ENCODE measurements at regions not wholly inside any gene's neighbourhood (a gene's known extent, or its start where the extent isn't known, plus 50 kb on each side); places are given as distances from the start of the nearest gene placed in this dataset.

GRCh38 chr5:67490543-67491321, 294.1 kb upstream of the CD180 start:
- no peak for DNase-seq

DNA sequence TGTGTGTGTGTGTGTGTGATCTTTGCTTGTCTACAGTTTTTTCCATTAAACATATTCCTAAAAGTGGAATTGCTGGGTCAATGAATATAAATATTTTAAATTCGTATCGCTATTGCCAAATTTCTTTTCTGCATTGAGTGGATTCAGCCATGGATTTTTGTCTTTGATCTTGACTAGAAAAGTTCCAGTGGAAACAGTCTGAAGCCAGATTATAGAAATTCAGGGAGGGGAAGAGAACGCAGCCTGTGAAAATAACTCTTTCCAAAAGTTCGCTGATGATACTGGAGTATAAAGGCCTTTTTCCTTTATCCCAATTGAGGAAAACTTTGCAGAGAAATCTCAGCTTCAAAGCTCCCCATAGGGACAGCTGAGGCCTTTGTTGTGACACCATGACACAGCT, 292.3 kb upstream of the CD180 start:
- no peak for DNase-seq

GRCh38 chr5:67487862-67488261, 291.3 kb upstream of the CD180 start:
- no peak for DNase-seq

- no peak for DNase-seq
Observed at GRCh38 chr5:67483453-67484030, 286.9 kb upstream of the CD180 start.

DNA sequence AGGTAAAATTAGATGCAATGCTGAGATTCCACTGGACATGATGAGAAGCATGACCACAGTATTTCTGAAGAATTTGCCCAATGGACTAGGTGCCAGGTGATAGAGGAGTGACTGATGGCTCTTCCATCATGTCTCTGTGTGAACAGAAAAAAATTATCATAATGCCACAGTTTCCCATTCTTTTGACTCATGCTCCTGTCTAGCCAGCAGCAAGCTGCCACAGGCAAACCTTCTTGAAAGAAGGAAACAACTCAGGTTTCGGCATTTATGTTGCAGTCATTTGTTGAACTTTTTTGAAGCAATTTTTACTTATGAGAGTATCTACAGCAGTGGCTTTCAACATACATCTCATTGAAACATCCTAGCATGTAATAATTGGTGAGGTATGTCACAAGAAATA, 284.8 kb upstream of the CD180 start:
- no peak for DNase-seq

- no peak for DNase-seq
Observed at GRCh38 chr5:67478337-67478736, 281.7 kb upstream of the CD180 start.

DNA sequence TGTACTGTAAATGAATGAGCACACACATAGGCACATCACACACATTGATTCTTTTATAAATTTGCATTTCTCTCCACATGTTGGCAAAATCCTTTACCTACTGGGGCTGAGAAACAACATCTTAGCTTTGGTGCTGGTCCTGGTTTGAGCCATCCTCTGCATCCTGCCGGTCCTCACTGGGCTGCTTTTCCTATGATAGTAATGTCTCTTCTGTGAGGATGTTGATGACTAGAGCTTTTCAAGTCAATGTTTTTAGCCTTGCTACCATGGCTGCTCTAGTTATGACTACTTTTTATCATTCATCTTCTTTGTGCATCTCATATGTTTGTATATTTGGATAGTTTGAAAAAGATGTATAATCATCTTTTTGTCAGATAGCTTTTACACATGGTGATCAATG, 280.4 kb upstream of the CD180 start:
- DNase-seq = no peak

- DNase-seq = no peak
Observed at GRCh38 chr5:67476531-67476930, 279.9 kb upstream of the CD180 start.

GRCh38 chr5:67475489-67475888, 278.9 kb upstream of the CD180 start:
- no peak for DNase-seq

DNA sequence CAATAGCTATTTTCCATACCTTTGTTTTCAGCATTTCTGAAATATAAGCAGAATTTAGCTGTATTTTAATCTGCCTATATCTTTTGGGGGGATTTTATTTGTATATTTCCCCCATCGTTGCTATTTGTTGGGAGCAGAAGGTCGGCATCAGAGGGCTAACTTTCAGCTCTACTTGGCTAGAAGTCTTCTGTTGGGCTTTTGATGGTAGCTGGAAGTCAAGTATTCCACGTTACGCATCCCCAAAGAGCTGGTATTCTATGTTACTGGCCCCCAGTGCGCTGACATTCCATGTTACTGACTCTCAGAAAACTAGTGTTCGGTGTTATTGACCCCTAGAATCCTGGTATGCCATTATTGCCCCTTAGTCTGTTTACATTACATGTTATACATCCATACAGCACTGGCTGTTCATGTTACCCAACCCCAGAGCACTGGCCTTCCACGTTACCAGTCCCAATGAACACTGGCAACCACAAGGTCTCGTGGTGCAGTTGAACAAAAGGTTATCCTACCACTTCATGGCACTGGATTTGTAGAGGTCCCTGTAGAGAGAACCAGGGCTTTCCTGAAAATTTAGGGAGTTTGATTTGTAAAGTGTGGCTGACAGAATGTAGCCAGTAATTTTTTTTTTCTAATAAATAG, 278.1 kb upstream of the CD180 start:
- DNase-seq = no peak

DNA sequence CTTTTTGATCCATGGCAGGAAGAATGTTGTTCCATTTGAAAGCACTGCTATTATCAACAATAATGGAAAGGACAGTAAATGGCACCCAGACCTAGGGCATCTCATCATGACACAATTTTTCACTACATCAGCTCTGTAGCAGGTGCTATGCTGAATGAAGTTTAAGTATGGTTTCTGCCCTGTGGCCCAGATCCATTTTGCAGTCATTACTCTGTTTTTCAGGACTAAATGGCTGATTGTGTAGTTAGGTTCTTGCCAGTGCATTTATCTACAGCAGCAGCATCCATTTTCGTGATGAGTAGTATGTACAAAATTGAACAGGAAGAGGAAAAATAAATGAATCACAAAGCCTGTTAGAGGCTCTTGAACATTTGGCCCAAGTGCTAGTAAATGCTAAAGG, 270.5 kb upstream of the CD180 start:
- no peak for DNase-seq

GRCh38 chr5:67465537-67466207, 269.1 kb upstream of the CD180 start:
- no peak for DNase-seq

- no peak for DNase-seq
Observed at GRCh38 chr5:67462147-67462546, 265.5 kb upstream of the CD180 start.

- DNase-seq = no peak
Observed at GRCh38 chr5:67459253-67459652, 262.7 kb upstream of the CD180 start.

GRCh38 chr5:67455970-67456369, 259.4 kb upstream of the CD180 start:
- no peak for DNase-seq

- DNase-seq = no peak
Observed at GRCh38 chr5:67454957-67455561, 258.5 kb upstream of the CD180 start.

GRCh38 chr5:67453111-67453905, 256.7 kb upstream of the CD180 start:
- DNase-seq = no peak

- DNase-seq = no peak
Observed at GRCh38 chr5:67451640-67452279, 255.2 kb upstream of the CD180 start.

DNA sequence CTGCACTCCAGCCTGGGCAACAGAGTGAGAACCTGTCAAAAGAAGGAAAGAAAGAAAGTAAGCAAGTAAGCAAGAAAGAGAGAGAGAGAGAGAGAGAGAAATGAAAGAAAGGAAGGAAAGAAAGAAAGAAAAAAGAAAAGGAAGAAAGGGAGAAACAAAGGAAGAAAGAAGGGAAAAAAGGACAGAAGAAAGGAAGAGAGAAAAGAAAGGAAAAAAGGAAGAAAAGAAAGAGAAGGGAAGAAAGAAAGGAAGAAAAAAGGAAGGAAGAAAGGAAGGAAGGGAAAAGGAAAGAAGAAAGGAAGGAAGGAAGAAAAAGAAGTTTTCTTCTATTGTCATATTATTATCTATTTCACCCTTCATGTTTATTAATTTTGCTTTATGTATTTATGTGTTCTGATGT, 251.1 kb upstream of the CD180 start:
- DNase-seq = no peak

DNA sequence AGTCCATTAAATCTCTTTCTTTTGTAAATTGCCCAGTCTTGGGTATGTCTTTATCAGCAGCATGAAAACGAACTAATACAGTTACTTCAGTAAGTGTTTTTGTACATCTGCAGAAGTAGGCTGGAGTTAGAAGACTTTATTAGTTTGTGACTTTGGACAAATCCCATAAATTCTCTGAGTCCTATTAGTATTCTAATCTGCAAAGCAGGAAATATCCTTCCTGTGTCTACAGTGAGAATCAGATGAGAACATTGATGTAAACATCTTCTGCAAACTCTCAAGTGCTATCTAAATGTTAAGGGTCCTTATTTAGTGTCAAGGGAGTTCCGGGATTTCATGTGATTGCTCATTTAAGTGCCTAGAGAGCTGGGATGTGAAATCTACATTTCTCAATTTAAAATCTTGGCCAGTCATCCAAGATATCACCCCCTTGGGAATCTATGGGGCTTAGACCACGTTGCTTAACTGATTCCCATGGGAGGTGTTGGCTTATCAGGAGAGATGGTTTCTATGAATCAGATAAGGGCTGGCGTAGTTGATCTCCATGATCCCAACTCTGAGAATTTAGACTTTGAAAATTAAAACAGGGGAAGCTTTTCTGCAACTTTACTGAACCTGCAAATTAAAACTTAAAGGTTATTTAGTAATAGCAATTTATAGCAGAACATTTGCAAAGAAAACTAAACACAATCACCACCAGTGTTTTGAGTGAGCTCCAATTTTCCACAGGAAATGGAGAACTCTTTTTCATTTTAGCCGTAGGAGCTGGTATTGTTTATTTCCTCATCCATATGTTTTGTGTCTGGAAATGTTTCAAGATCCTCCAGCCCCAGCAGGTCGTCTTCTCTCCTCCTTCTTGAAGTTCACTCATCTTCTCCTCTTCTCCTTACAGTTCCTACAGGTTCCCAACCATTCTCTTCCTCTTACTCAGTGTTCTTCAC, 241.6 kb upstream of the CD180 start:
- no peak for DNase-seq

DNA sequence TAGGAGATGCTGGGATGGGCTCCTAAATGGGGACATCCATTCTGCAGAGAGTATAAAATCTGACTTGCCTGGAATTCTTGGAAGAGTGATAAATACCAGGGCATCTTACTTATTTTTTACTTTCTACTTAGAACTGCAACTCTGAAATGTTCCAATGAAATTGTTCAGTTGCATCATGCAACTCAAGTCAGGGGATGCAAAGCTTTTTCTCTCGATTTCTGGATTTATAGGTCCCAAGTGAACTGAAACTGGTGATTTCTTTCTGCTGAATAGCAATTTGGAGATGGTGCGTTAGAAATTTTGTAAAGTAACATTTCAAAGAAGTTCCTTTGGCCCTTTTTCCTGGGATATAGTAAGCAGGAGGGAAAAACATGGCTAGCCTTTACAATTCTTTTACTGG, 238.4 kb upstream of the CD180 start:
- DNase-seq = no peak
